CD4-positive, alpha-beta T cell treated with Interleukin-2 at 100 ng/mL for 4 hours (primary cell): ENCODE measurements at regions not wholly inside any gene's neighbourhood (a gene's known extent, or its start where the extent isn't known, plus 50 kb on each side); places are given as distances from the start of the nearest gene placed in this dataset.
"Not testable (repeated sequence)": the region's sequence is repeated elsewhere in the genome, so short reads cannot be mapped to it uniquely, and the experiment has no call there.

Experiments used
- DNase-seq: peaks from one replicate; pipeline ENCODE4 v3.0.0-alpha.2; 2020; ENCODE audit warnings: low spot score

DNA sequence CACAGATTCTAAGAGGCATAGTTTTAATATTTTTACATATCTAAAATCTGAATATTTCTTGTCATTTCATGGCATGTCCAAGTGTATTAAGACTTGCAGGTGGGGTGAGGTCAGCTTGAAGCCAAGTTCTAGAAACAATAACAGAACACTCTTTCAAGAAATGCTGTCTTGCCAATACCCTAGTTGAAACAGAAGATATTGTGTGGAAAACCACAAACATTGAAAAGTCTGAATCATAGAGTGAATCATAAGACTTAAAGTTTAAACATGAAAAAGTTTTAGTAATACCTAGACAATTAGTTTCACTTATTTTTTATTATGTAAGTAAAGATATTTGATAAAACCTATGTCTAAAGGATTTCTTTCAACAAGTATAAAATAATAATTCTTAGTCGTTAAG is 191.5 kb upstream of the CAND1 start:
- no peak for DNase-seq

GRCh38 chr12:67078957-67079356 is 190.2 kb upstream of the CAND1 start:
- no peak for DNase-seq

DNA sequence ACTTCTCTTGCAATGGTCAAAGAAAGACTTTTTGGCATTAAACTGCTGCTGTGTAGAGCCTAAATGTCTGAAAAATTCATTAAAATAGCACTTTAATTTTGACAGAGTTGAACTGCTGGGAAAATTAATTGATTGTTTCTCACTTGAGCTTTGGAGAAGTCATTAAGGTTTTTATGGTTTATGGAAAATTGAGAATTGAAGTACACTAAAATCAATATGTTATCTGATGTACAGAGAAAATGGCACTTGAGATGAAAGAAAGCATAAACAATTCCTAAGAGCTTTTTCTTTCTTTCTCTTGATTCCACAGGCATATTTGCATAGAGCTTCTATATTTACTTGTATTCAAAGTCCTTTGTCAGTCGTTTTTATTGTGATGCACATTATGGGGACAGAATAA is 188.5 kb upstream of the CAND1 start:
- no peak for DNase-seq

DNA sequence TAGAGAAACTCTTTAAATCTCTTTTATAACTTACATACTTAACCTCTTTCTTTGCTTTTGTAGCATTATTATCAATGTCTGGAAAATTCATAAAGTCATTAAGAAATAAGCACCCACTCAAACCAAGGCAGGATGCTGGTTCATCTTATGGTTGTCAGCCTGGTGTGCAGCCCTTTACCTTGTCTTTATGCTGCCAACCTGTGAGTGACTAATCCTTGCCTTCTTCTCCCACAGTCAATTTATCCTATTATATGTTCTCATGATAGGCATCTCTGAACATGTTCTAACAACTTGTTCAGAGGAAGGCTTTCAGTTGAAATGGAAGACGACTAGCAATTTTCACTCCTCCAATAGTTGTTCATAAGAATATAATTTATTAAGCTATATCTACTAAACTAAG is 186.9 kb upstream of the CAND1 start:
- no peak for DNase-seq

DNA sequence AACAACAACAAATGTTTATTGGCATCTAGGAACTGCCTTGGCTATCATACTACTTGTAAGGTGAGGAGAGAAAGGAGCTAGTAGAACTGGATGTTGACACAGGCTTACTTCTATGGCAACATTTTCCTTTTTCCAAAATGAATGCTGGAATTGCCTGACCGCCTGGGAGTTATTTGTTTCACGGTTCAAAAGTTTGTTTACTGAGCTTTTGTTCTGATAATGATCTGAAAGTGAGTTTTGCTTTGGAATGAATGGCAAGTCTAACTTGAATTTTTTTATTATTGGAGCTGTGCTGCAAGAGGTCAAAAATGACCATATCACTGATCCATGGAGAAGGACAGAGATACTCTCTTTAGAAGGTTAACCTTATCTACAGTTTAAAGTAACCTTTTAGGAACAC is 183.5 kb upstream of the CAND1 start:
- DNase-seq, result no peak

- no peak for DNase-seq
Observed at GRCh38 chr12:67086116-67086515, 183.0 kb upstream of the CAND1 start.

DNA sequence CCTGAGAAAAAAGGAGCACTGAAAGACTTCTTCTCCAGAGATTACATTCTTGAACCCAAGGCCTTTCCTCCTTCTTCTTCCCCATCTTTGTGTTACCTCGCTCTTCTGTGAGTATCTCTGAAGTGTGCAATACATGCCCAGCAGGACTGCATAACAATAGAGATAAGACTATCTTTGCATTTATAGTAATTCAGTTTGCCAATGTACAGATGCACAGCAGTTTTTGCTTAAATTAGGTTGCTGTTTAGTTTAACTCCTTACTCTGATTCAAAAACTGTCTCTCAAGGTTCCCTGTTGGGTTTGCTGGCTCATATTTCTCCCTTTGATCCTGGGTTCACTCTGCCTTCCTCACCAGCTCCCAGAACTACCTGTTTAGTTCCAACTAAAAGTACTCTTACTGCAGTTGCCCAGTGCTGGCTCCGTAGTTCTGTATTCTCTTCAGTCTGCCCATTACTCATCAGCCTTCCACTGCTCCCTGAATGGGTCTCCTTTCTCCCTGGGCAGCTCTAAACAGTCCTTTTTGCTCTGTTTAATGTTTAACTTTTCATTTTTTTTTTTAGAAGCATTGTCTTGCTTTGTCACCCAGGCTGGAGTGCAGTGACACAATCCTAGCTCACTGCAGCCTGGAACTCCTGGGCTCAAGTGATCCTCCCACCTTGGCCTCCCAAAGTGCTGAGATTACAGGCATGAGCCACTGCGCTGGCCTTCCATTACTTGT is 180.6 kb upstream of the CAND1 start:
- no peak for DNase-seq

- DNase-seq, result no peak
Observed at GRCh38 chr12:67091204-67091603, 178.0 kb upstream of the CAND1 start.

GRCh38 chr12:67091678-67092077 is 177.5 kb upstream of the CAND1 start:
- no peak for DNase-seq

GRCh38 chr12:67092934-67093333 is 176.2 kb upstream of the CAND1 start:
- DNase-seq, result not testable (repeated sequence)

DNA sequence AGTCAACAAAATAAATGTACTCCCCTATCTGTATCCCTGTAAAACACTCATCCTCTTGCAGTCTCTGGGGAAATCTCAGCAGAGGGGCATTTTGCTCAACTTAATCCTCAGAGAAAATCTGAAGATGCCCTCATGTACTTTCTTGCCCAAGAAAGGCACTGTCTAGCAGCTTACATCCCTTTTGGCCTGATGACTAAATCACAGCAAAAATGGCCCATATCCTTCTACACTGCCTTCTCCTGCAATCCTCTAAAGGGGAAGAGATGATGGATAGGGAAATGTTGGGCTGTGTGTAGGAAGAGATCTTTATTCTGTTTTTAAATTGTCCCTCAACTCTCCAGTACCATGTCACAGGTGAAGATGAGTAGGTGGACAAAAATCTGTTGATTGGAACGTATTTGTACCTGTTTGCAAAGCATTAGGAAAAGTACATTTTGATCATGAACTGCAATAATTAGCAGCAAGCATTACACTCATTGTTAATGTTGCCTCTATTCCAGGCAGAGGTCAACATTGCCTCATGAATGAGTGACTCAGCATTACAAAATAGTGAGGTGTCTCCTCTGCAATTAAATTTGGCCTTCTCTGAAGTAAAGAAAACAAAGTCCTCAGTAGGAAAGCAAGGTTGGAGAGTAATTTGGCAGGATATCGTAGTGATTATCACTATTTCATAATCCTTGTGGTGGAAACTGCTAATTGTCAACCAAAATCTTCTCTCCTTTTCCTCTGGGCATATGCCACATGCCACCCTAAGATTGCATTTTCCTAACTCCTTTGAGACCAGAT is 172.4 kb upstream of the CAND1 start:
- no peak for DNase-seq

GRCh38 chr12:67099858-67100257 is 169.3 kb upstream of the CAND1 start:
- DNase-seq, result no peak

DNA sequence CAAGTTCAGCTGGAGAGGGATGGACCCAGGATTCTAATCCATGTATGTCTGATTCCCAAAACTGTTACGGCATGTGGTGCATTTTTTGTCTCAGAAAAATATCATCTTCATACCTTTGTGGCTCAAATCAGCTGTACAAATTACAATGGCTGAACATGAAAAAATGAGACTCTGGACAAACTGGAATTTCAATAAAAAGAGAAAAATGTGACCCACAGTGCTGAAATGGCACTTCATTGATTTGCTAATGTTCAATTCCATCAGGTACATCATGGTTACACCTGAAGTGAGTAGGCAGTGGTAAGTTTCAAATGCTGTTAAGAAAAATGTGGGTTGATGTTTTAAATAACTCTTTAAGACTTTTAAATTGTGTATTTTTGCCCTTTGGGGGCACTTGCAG is 165.6 kb upstream of the CAND1 start:
- no peak for DNase-seq

DNA sequence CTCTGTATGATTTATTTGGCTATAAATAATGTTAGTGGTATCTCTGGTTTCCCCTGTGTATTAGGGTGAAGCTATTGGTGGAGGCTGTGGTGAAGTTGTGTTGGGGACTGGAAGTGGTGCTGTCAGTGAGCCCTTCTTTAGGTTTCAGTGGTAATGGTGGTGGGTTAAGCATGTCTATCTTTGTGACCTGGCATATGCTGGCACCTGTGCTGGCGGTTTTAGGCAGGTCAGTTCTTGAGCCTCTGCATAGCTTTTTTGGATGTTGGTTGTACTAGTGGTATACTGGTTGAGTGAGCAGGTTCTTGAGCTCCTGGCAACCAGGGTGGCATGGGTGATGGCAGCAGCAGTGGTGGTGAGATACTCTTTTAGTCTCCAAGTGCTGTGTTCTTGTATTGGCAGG is 161.9 kb upstream of the CAND1 start:
- DNase-seq, result no peak

- DNase-seq, result no peak
Observed at GRCh38 chr12:67107751-67108269, 161.3 kb upstream of the CAND1 start.

DNA sequence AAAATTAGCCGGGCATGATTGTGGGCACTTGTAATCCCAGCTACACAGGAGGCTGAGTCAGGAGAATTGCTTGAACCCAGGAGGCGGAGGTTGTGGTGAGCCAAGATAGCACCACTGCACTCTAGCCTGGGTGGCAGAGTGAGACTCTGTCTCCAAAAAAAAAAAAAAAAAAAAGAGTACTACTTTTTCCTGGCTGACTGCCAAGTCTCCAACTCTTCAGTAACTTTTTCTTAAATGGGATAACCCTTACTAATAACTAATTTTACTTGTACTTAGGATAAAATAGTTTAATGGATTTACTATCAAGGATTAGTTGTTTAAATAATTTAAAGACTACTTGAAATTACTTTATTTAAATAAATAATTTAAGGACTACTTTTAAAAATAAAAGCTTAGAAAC is 158.8 kb upstream of the CAND1 start:
- DNase-seq, result not testable (repeated sequence)

DNA sequence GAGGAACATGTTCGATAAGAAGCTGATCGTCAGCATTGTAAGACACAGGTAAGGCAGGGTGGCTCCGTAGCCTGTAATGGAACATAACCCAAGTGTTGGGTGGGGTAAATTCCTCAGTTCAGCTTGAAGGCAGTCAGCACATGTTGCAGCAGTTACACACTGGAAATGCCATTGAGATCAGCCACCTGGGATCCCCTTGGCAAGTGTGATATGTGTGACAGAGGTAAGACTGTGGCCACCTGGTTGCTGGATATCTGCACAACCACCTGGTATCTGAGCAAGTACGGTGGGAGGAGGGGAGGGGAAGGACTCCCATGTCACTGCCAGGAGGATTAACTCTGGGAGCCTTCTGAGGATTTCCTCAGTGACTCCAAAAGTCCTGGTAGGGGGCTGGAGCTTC is 158.0 kb upstream of the CAND1 start:
- DNase-seq, result no peak

- no peak for DNase-seq
Observed at GRCh38 chr12:67112586-67112985, 156.6 kb upstream of the CAND1 start.

- no peak for DNase-seq
Observed at GRCh38 chr12:67116134-67116533, 153.0 kb upstream of the CAND1 start.

DNA sequence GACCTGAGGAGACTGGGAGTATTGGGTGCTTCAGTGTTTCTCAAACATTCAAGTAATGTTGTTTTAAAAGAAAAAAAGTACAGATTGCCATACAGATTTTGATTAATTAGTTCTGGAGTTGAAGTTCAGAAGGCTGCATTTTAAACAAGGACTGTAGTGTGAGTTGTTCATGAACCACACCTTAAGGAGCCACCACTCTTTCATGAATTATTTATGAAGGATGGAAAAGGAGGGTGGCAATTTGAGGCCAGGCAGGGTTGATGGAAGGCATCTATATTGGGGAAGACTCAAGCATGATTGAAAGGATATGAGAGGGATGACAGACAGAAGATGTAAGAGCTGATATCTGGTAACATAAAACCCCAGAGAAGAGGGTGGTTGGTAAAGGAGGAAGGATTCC is 146.6 kb upstream of the CAND1 start:
- no peak for DNase-seq

DNA sequence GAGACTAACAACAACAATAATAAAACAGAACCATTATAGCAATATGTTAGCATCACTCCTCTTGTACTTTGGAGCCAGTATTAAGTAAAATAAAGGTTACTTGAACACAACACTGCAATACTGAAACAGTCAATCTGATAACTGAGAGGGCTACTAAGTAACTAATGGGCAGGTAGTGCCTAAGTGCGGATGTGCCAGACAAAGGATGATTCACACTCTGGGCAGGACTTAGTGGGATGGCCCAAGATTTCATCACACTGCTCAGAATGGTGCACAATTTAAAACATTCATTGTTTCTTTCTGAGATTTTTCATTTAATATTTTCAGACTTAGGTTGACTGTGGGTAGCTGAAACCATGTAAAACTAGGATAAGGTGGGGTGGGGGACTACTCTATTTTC is 131.9 kb upstream of the CAND1 start:
- DNase-seq, result no peak

- no peak for DNase-seq
Observed at GRCh38 chr12:67141296-67142018, 127.7 kb upstream of the CAND1 start.

GRCh38 chr12:67145692-67146091 is 123.5 kb upstream of the CAND1 start:
- no peak for DNase-seq
